HG03432 (cell line): ENCODE measurements at regions not wholly inside any gene's neighbourhood (a gene's known extent, or its start where the extent isn't known, plus 50 kb on each side); places are given as distances from the start of the nearest gene placed in this dataset.

Experiments used
- ATAC-seq: cut with Tn5 transposase; IDR thresholded peaks from one replicate; pipeline ENCODE4 v1.9.1; 2021; ENCODE audit warnings: mild to moderate bottlenecking, moderate library complexity; ENCODE audit not compliant: unreplicated experiment

DNA sequence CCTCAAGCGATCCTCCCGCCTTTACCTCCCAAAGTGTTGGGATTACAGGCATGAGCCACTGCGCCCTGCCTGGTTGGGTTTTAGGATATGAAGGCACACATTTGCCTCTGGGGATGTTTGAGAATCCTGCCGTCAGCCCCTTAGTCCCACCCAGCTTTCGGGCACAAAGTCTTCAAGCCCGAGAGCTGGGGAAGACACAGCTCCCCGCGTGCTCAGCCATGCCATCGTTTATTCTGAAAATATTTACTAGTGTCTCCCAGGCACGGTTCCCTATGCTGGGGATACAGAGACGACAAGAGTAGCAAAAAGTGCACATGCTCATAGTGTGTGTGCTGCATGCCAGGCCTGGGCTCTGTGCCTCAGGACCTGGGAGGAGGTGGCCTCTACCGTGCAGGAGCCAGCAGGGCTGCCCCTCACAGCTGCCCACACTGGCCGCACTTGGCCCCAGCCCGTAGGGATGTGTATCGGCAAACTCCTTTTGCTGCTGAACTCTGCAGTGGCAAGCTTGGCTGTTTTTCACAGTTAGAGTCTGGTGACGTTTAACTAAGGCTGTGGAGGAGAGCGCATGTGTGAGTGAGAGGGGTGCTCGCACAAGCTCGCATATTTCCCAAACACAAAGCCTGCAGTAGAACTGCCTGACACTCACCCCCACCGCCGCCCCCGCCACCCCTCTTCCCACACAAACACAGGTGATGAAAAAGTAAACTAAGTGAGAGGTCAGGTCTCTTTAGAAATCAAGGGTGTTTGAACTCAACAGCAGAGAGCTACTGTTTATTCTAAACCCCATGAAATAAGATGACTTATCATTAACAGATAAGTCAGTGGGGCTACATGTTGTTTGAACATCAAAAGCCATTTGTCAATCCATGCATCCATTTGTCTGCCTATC lies 266.4 kb downstream of the MRTFB start:
- no peak for ATAC-seq

DNA sequence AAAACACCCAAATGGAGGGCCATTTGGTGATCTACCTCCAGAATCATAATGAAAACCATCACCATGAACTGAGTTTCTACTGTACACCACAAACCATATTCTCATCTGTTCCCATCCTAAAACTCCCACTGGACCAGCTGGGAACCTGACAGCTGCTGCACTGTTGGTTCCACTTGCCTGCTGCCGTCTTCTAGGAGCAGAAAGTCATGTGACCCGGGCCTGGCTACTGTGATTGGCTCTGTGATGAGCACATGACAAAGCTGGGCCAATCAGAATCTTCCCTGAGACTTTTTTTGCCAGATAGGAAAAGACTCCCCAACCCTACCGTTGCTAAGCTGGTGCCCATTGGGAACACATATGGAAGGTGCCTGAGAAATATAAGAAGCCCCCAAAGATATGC lies 264.2 kb downstream of the MRTFB start:
- ATAC-seq = no peak

DNA sequence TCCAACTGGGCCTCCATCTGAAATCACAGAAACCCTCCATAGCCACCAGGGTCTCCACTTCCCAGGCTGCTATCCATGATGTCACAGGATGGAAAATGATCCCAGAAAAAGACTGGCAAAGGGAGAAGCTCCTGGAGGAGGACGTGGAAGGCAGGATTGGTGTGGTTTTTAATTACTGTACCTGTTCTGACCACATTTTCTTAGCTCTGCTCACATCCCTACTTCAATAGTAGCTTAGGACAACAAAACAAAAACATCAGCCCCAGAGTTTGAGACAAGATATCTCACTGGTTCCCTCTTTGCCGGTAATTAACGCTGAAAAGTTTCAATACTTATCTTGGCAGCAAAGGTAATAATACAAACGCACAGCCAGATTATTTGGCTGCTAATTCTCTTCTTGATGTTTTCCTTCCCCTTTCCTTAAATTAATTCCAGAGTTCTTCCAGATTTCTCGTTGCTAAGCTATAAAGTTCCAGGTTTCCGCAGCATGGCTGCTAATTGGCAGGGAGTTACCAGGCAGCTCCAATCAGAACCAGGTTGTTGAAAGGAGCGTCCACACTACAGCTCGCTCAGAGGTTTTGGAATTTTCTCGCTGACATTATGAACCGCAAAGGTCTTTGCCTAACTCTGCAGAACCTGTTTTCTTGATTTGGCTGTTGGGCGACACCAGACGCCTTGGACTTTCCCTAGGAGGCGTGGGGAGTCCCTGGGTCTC lies 263.4 kb downstream of the MRTFB start:
- no peak for ATAC-seq

DNA sequence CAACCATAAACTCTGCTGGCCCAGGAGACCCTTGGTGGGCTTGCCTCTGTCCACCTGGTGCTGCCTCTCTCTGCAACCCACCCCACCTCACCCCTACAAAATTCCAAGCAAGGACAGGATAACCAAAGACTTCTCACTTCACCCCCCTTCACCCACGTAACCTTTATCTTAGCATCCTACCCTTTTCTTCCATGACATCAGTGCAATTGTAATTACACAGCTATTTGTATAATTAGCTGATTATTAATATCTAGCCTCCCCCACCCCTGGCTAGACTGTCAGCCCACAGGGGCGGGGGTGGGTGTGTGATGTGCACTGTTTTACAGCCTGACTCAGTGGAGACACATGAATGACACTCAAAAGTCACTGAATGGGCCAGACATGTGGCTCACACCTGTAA lies 262.2 kb downstream of the MRTFB start:
- no peak for ATAC-seq

DNA sequence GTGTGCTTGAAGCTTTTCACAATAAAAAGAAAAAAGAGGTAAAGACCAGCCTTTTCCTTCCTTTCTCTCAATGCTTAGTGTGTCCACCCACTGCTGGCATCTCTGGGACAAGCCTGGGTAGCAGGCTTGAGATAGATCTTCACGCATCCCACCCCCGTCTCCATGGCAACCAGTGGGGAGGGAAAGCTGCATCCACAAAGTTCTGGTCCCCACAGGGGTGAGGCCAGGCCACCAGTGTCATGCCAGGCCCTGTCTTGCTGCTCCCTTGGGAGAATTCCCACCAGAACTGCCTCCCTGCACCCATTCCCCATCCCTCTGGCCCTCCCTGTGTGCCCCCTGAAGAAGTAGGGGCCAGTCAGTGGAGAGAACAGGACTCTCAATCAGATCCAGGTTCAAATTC lies 259.9 kb downstream of the MRTFB start:
- no peak for ATAC-seq

DNA sequence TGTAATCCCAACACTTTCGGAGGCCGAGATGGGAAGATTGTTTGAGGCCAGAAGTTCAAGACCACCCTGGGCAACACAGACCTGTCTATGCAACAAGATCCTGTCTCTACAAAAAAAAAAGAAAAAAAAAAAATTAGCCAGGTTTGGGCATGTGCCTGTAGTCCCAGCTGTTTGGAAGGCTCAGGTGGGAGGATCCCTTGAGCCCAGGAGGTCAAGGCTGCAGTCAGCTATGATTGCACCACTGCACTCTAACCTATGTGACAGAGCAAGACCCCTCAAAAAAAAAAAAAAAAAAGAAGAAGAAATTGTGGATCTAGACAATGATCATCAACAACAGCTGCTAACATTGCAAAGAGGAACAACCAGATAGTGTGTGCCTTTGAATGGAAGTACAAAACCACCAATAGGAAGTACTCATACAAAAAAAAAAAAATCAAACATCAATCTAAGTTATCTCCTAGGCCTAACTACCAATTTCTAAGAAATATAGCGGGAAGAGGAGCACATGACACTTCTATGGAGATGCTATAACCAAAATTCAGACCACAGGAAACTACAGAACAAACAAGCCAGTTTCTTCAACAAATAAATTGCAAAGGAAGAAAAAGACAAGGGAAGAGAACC lies 258.7 kb downstream of the MRTFB start:
- ATAC-seq = no peak

DNA sequence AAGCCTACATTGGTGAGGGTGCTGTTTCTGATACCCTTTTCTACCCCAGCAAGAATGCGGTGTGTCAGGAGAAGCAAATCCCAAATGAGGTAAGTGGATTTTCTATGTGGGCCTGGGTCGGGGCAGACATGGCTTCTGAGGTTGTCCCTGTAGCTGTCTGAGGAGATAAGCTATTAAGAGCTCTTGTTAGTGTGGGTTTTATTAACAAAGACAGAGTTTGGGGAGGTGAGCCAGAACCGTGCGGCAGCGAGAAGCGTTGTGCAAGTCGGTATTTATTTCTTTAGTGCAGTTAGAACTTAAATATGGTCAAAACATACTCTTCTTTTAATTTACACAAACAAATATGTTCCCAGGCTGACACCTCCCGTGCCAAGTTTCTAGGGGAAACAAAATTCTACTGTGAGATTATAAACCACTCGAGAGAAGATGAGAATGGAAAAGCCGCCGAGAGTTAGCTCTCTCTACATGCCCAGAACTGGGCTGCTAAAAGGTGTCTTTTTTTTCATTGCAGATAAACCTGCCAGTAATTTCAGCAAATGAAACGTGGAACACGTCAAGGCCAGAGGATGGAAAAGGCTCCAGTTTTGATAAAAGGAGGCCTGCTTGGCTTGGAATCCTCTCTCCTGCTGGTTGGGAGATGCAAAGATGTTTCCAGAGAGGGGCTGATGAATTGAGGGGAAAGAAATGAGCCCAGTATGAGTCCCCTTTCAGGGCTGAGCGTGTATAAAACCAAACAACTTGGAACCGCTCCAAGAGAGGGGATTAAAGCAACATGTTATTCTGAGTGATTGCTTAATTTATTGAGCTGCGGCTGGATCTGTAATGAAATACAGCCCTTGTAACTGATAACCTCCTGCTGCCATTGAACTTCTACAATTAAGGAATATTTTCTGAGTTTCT lies 254.6 kb downstream of the MRTFB start:
- no peak for ATAC-seq

DNA sequence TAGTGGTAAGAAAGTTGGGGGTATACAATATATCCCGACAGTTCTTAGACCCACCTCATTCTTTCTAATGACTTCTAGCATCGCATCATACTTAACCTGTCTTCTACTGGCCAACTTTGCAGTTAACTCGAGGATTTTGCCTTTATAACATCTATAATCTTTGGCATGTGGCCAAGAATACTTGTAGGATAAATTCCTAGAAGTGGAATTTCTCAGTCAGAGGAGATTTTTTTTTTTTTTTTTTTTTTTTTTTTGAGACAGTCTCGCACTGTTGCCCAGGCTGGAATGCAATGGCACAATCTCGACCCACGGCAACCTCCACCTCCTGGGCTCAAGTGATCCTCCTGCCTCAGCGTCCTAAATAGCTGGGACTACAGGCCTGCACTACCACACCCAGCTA lies 253.5 kb downstream of the MRTFB start:
- no peak for ATAC-seq

DNA sequence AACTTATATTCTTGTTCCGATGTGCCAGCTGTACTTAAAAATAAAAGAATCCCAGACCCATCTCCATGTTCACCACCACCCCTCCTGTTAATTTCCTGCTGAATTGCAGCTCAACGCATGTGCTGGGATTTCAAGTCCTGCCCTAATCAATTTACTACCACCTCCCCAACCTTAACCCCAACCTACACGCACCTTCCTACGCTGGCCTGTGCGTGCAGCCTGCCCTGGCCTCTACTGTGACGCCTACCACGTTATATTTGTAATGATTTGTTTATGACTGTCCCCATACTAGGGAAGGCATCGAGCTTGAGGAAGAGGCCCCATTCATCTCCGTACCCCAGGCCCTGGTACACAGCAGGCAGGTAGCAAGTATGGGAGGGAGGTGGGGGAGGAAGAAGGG lies 251.1 kb downstream of the MRTFB start:
- ATAC-seq = no peak

DNA sequence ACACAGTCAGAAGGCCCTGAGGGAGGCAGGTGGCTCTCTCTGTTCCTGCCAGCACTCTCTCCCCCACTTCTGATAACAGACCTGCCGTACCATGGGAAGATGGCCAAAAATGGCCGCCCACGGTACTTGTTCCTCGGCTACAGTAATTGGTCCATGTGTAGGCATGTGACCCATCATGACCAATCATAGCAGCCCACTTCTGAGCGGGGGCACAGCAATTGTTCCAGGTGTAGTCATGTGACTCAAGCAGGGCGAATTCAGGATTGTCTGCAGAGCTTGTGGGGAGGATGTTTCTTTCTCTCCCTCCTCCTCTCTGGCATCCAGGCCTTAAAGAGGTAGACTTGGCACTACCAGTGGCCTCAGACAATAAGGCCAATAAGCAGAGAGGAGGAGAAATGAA lies 250.4 kb downstream of the MRTFB start:
- ATAC-seq = no peak

DNA sequence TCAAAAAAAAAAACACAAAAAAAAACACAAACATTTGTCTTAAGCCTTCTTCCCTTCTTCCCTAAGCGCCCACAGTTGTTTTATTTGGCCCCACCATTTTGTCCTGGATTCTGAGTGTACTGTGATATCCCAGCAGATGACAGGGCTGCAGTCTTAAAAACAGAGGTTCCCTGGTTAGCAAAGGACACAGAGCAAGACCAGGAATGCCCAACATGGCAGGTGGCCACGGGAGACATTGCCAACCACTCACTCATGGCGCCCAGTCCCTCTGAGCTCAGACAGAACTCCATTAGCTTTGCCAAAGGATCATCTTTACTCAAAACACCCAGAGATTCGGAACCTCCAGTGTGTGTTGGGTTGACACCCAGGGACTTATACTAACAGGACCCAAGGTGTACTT lies 249.3 kb downstream of the MRTFB start:
- ATAC-seq = no peak
